ENCODE measurements at regions not wholly inside any gene's neighbourhood (a gene's known extent, or its start where the extent isn't known, plus 50 kb on each side); places are given as distances from the start of the nearest gene placed in this dataset.

DNA sequence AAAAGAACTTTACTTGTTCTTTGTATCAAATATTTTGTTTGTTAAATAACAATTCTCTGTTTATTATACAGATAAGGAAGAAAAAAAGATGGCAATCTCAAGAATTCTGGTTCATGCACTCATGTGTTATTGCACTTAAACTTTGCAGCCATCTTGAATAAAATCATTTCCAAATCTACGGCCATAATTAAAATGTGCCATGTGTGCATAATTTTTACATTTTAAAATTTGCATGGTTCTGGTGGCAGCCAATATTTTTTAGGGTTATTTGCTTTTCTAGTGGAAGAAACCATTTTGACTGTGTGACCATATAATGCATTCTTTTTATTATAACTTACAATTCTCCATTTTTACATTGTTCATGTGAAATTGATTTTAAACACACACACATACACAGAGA is 1518.1 kb upstream of the ZEB2 start:
- TF ChIP-seq POLR2A (IDR thresholded peaks at IDR 0.05): no peak
- TF ChIP-seq, protein P1, sequence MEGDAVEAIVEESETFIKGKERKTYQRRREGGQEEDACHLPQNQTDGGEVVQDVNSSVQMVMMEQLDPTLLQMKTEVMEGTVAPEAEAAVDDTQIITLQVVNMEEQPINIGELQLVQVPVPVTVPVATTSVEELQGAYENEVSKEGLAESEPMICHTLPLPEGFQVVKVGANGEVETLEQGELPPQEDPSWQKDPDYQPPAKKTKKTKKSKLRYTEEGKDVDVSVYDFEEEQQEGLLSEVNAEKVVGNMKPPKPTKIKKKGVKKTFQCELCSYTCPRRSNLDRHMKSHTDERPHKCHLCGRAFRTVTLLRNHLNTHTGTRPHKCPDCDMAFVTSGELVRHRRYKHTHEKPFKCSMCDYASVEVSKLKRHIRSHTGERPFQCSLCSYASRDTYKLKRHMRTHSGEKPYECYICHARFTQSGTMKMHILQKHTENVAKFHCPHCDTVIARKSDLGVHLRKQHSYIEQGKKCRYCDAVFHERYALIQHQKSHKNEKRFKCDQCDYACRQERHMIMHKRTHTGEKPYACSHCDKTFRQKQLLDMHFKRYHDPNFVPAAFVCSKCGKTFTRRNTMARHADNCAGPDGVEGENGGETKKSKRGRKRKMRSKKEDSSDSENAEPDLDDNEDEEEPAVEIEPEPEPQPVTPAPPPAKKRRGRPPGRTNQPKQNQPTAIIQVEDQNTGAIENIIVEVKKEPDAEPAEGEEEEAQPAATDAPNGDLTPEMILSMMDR (IDR thresholded peaks at IDR 0.05): no peak
